Skin epidermis (tissue), 12 donors: ENCODE measurements at regions not wholly inside any gene's neighbourhood (a gene's known extent, or its start where the extent isn't known, plus 50 kb on each side); places are given as distances from the start of the nearest gene placed in this dataset.

Experiments used
- H3K27ac ChIP-seq, 21 experiments: fragments of 200-600 bp; sonication (generic) in 11 of 21; one replicate each; pipeline ENCODE4 v1.5.0; 2020; ENCODE audit warnings: mild to moderate bottlenecking in 3 of 21, inconsistent platforms in 2 of 21, moderate library complexity in 2 of 21
- H3K4me3 ChIP-seq, 7 experiments: fragments of 200-600 bp; sonication (generic) in 2 of 7; one replicate each; pipeline ENCODE4 v1.5.0; 2020; ENCODE audit warnings: inconsistent platforms in 2 of 7, mild to moderate bottlenecking in 2 of 7, moderate library complexity in 1 of 7

- H3K4me3 ChIP-seq, result no peak overlapping the region
Observed at GRCh38 chr11:92714111-92714510, 255.3 kb upstream of the MTNR1B start.

DNA sequence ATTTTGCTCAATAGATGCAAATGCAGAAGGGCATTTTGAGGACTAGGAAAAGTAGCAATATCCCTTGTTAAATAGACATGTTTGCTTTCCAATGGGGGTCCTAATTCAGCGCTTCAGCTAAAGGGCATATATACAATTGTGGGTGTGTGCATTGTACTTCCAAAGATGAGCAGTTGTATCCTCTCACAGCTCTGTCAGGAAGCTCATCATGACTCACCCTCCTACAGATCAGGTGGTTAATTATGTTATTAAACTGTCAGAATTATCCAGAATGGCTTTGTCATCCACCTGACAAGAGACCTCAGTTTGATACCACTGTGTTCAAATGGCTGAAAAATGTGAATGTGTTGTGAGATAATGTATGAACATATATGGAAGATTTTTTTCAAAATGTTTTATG, 252.2 kb upstream of the MTNR1B start:
- Histone ChIP-seq H3K27ac (no peak overlapping the region), H3K4me3 (no peak overlapping the region)

More at GRCh38 chr11:92714111-92714510, 255.3 kb upstream of the MTNR1B start:
- no peak overlapping the region for H3K27ac ChIP-seq

DNA sequence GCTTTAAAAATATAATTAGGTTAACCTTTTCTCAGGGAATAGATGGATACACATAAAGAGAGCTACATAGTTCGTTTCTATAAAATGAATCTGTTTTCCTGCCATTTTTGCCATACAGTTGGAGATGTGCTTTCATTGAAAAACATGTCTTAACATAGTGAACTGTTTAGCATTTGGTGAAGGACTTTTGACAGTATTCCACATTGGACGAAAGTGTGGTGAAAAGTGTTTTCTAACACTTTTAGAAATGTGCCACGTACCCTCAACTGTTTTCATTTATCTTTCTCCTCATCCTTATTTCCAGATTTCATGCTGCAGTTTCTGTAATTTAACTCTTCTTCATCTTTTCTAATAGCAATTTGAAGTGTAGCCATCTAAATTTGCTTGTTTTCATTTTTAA, 249.1 kb upstream of the MTNR1B start:
- Histone ChIP-seq H3K27ac (no peak overlapping the region), H3K4me3 (no peak overlapping the region)

DNA sequence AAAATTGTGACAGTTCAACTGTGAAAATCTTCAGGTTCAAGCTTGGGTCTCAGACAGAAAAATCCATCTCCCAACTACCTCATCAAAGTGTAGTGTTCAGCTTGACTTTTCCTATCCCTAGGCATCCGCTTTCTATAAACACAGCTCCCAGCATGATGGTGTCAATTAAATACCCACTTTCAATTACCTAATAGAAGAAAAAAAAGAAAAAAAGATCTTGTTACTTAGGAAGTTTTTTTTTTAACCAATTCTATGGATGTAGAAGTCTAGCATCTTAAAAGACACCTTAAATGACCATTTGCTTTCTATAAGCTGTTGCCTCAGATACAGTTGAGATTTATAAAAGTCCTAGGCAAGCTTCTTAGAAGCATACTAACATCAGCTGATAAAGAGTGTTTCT, 244.1 kb upstream of the MTNR1B start:
- H3K27ac ChIP-seq, result no peak overlapping the region
- no peak overlapping the region for H3K4me3 ChIP-seq

DNA sequence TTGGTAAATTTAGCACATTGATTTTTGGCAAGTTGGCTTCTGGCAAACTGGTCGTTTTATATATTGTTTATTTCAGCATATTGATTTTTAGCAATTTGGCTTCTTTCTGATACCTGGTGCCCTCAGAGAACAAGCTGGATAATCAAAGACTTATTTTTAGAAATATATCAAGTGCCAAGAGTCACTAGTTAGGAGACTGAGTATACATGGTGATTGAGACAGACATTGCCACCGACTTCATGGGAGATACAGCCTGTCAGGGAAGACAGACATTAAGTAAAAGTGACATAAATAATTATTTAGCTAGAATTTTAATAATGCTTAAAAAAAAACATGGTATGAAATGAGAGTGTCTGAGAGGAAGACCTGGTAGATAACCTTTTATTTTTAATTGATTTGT, 242.3 kb upstream of the MTNR1B start:
- no peak overlapping the region for H3K4me3 ChIP-seq
- no peak overlapping the region for H3K27ac ChIP-seq

GRCh38 chr11:92727769-92728168, 241.7 kb upstream of the MTNR1B start:
- Histone ChIP-seq H3K27ac (no peak overlapping the region), H3K4me3 (no peak overlapping the region)

DNA sequence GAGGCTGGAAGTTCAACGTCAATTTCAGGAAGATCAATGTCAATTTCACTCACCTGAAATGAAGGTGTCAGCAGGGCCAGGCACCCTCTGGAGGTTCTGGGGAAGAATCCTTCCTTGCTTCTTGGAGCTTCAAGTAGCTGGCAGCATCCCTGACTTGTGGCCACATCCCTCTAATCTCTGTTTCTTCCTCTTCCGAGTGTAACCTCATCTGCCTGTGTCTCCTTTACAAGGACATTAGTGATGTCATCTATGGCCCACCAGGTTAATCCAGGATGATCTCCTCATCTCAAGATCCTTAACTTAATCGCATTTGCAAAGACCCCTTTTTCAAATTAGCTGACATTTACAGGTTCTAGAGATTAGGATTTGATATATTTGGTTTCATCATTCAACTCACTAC, 240.8 kb upstream of the MTNR1B start:
- H3K4me3 ChIP-seq, result no peak overlapping the region
- no peak overlapping the region for H3K27ac ChIP-seq

DNA sequence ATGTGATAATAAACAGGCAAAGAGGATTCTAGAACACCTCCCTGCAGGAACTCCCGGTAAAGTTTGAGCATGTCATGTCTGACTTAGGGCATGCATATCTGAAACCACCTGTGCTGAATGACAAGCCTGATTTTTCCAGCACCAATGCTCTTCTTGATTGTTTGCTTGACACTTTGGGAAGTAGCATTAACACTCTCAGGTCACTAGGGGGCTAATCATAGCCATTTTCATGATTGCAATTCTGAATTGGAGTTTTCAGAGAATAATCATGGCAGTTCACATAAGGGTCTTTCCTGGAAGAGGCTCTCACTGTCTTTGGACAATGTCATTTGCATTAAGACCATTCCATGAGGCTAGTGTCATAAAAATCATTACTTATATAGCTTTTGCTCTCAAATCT, 234.4 kb upstream of the MTNR1B start:
- Histone ChIP-seq H3K27ac (no peak overlapping the region), H3K4me3 (no peak overlapping the region)

- no peak overlapping the region for H3K27ac ChIP-seq
- no peak overlapping the region for H3K4me3 ChIP-seq
Observed at GRCh38 chr11:92738276-92738675, 231.2 kb upstream of the MTNR1B start.

DNA sequence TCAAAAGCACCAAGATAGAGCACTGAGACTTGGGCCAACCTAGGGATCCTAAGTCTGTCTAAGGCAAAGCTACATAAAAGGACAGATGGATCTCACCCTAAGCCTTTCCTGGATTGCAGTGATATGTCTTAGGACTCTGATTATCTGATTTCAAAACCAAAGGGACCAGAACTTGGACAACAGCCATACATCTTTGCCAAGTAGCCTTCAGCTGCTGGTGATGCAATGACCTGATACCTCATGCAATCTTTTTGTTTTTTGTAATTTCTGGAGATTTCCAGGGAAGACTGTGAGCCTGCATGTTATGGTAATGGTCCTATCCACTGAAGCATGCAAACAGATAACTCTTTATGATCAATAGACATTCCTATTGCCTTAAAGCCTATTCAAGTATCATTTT, 230.4 kb upstream of the MTNR1B start:
- Histone ChIP-seq H3K27ac (no peak overlapping the region), H3K4me3 (no peak overlapping the region)

DNA sequence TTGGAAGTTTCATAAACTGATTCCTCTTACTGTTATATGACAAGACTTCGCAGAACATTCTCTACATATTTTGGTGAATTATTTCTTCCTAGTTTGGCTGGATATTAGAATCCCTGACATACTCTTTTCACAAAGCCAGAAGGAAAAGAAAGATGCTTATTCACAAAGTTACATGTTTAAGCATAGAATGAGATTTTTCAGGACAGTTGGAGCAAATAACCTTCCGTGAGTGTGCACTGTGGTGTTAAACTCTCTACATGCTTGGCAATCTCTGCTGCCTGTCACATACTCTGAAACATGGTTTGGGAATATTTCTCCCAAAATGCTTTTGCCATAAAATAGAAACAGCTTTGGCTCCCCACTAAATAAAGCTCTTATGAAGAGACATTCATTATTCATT, 230.0 kb upstream of the MTNR1B start:
- Histone ChIP-seq H3K4me3 (no peak overlapping the region), H3K27ac (no peak overlapping the region)

GRCh38 chr11:92740276-92740675, 229.2 kb upstream of the MTNR1B start:
- Histone ChIP-seq H3K4me3 (no peak overlapping the region), H3K27ac (no peak overlapping the region)

DNA sequence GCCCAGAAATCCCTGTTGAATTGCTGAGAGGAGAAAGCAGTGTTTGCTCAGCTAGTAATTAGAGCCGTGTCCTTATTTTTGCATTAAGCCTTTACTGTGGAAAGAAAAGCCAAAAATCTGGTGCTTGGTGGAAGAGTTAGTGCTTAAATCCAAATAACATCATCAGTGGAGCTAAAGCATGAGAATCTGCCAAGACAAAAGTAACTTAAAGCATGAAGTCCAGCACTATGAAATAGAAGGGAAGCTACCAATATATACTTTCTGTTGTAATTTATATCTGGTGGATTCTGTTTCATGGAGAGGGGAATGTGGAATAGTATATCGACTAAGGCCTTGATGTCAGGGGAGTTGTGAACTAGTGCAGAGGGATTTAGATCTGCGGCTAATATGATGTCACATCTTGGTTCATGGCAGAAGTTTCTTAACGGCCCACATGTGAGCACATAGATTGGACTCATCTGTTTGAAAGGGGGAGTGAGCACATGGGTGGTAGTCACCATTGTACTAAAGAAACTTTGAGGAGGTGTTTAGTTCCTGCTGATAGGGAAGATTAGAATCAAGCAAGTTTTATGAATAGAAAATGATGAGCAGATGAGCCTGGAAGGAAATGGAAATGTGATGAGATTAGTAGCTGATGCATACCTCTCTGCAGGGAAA, 224.4 kb upstream of the MTNR1B start:
- H3K27ac ChIP-seq, result no peak overlapping the region
- H3K4me3 ChIP-seq, result no peak overlapping the region

DNA sequence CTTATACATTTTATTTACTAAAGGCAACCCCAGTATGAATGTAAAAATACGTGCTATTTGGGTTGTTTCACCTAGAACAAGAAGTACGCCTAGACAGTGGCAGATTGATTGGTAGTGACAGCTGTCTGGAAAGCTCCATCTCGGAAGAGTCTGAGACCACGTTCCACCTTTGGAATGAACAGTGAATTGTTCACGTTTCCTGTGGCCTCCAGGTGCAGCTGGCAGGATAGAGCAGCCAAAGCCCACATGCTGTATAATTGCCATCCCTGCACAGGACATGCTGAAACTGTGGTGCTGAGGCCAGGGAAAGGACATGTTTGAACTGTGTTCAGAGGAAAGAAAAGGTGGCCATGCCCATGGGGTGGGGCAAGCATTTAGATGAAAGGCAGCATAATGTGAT, 218.7 kb upstream of the MTNR1B start:
- Histone ChIP-seq H3K27ac (no peak overlapping the region), H3K4me3 (no peak overlapping the region)

- Histone ChIP-seq H3K4me3 (no peak overlapping the region), H3K27ac (no peak overlapping the region)
Observed at GRCh38 chr11:92751594-92751993, 217.9 kb upstream of the MTNR1B start.

- H3K27ac ChIP-seq, result no peak overlapping the region
Observed at GRCh38 chr11:92752122-92752521, 217.3 kb upstream of the MTNR1B start.

DNA sequence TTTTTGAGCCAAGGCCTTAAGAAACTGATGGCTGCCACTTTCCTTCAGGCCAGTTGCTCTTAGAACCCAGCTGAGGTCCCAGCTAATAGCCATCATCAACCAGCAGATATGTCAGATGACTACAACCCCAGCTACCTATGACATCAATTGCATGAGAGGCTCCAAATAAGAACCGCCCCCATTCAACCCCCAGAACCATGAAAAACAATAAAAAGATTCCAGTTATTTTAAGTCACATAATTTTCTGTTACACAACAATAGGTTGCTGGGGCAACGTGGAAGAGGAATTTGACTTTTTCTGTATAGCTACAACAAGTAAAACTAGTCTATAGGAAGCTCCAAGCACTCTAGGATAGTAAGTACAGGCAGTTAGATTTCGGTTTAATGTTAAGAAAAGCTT, 216.3 kb upstream of the MTNR1B start:
- H3K27ac ChIP-seq, result no peak overlapping the region
- H3K4me3 ChIP-seq, result no peak overlapping the region

More at GRCh38 chr11:92752122-92752521, 217.3 kb upstream of the MTNR1B start:
- H3K4me3 ChIP-seq, result no peak overlapping the region

DNA sequence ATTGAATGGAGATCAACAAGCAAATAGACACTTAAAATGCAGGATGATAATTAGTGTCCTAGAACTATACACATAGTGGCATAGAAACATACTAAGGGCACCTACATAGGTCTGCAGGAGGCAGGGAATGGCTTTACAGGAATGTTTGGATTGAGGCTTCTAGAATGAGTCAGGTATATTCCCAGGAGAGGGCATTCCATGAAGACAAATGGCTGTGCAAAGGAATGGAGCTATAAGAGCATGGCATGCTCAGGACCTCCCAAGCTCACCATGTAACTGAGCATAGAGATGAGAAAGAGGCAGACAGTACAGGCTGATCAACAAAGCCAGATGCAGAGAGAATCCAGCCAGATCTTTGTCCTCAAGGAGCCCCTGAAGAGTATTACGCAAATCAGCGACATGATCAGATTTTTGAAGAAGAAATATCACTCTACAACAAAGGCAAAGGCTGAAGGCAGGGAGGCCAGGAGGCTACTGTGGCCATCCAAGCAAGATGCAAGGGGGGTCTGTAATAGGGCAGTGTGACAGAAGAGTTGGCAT, 211.1 kb upstream of the MTNR1B start:
- H3K4me3 ChIP-seq, result no peak overlapping the region

GRCh38 chr11:92759571-92760214, 209.8 kb upstream of the MTNR1B start:
- no peak overlapping the region for H3K27ac ChIP-seq

More for the DNA sequence above, 211.1 kb upstream of the MTNR1B start:
- no peak overlapping the region for H3K27ac ChIP-seq

GRCh38 chr11:92762121-92762540, 207.3 kb upstream of the MTNR1B start:
- no peak overlapping the region for H3K27ac ChIP-seq
- H3K4me3 ChIP-seq, result no peak overlapping the region

More at GRCh38 chr11:92759571-92760214, 209.8 kb upstream of the MTNR1B start:
- no peak overlapping the region for H3K4me3 ChIP-seq

- no peak overlapping the region for H3K4me3 ChIP-seq
- H3K27ac ChIP-seq, result no peak overlapping the region
Observed at GRCh38 chr11:92763336-92763735, 206.1 kb upstream of the MTNR1B start.
